GM23338 (cell line): ENCODE measurements at regions not wholly inside any gene's neighbourhood (a gene's known extent, or its start where the extent isn't known, plus 50 kb on each side); places are given as distances from the start of the nearest gene placed in this dataset.

ENCODE experiments used
- ATAC-seq: fragments of 200-7000 bp; cut with Tn5 transposase; 3 replicates; pipeline ENCODE4 v1.9.1; 2020
- DNase-seq: peaks from one replicate; pipeline ENCODE4 v3.0.0-alpha.2; 2015; ENCODE audit warnings: low spot score
- H2AFZ ChIP-seq: fragments of 200-600 bp; sonication (generic); 2 replicates; pipeline ENCODE4 v1.8.0; 2016; ENCODE audit warnings: antibody characterized with exemption, mild to moderate bottlenecking, moderate library complexity
- H3F3A ChIP-seq: fragments of 200-600 bp; sonication (generic); replicated peaks from 2 replicates; pipeline ENCODE4 v1.8.0; 2017; ENCODE audit warnings: antibody characterized with exemption, mixed run types, low read depth
- H3K27ac ChIP-seq: fragments of 200-600 bp; sonication (generic); 2 replicates; pipeline ENCODE4 v1.6.1; 2016; ENCODE audit warnings: low read depth
- H3K27me3 ChIP-seq: fragments of 200-600 bp; sonication (generic); 2 replicates; pipeline ENCODE4 v1.8.0; 2016; ENCODE audit warnings: mild to moderate bottlenecking, mixed run types, moderate library complexity; ENCODE audit not compliant: insufficient read depth
- H3K36me3 ChIP-seq: fragments of 200-600 bp; sonication (generic); 2 replicates; pipeline ENCODE4 v1.8.0; 2016; ENCODE audit warnings: mild to moderate bottlenecking; ENCODE audit not compliant: insufficient read depth
- H3K4me1 ChIP-seq: fragments of 200-600 bp; sonication (generic); 2 replicates; pipeline ENCODE4 v1.8.0; 2016; ENCODE audit warnings: mild to moderate bottlenecking, moderate library complexity; ENCODE audit not compliant: insufficient read depth
- H3K4me2 ChIP-seq: fragments of 200-600 bp; sonication (generic); 2 replicates; pipeline ENCODE4 v1.7.1; 2017; ENCODE audit warnings: mixed run types
- H3K4me3 ChIP-seq: fragments of 200-600 bp; sonication (generic); 2 replicates; pipeline ENCODE4 v1.6.1; 2016; ENCODE audit warnings: mixed run types
- H3K79me2 ChIP-seq: fragments of 200-600 bp; sonication (generic); replicated peaks from 2 replicates; pipeline ENCODE4 v1.8.0; 2017; ENCODE audit warnings: mild to moderate bottlenecking; ENCODE audit not compliant: insufficient read depth
- H3K9me2 ChIP-seq: fragments of 200-600 bp; sonication (generic); 2 replicates; pipeline ENCODE4 v1.8.0; 2017; ENCODE audit not compliant: insufficient read depth
- H4K20me1 ChIP-seq: fragments of 200-600 bp; sonication (generic); replicated peaks from 2 replicates; pipeline ENCODE4 v1.8.0; 2017; ENCODE audit warnings: mild to moderate bottlenecking; ENCODE audit not compliant: insufficient read depth
- H3K27ac Mint-ChIP-seq: 2 replicates; pipeline ENCODE4 v1.8.0; 2020; ENCODE audit warnings: inconsistent platforms, mild to moderate bottlenecking, moderate library complexity, mixed read lengths
- H3K27me3 Mint-ChIP-seq: 3 replicates; pipeline ENCODE4 v1.8.0; 2022; ENCODE audit warnings: low read depth, mild to moderate bottlenecking, moderate library complexity, mixed read lengths, inconsistent platforms; ENCODE audit not compliant: insufficient read depth, poor library complexity
- H3K36me3 Mint-ChIP-seq: 3 replicates; pipeline ENCODE4 v1.8.0; 2021; ENCODE audit warnings: low read depth, mild to moderate bottlenecking, inconsistent platforms, moderate library complexity, mixed read lengths
- H3K4me1 Mint-ChIP-seq: 3 replicates; pipeline ENCODE4 v1.8.0; 2020; ENCODE audit warnings: mild to moderate bottlenecking, inconsistent platforms, mixed read lengths
- H3K4me3 Mint-ChIP-seq: 3 replicates; pipeline ENCODE4 v1.8.0; 2021; ENCODE audit warnings: moderate library complexity, mild to moderate bottlenecking, inconsistent platforms, mixed read lengths
- H3K9me3 Mint-ChIP-seq: 3 replicates; pipeline ENCODE4 v1.8.0; 2020; ENCODE audit warnings: moderate library complexity, mild to moderate bottlenecking, inconsistent platforms, mixed read lengths
- CREB1 ChIP-seq: fragments of 250-450 bp; sonication (Bioruptor Pico); IDR thresholded peaks from 2 replicates; pipeline ENCODE4 v1.5.0; 2020; ENCODE audit warnings: low read depth, mild to moderate bottlenecking, moderate library complexity
- EZH2phosphoT487 ChIP-seq: fragments of 200-600 bp; sonication (generic); IDR thresholded peaks from one replicate; pipeline ENCODE4 v1.8.1; 2018; ENCODE audit warnings: antibody characterized with exemption; ENCODE audit not compliant: unreplicated experiment
- JUNB ChIP-seq: IDR thresholded peaks from one replicate; pipeline ENCODE4 v1.6.1; 2016; ENCODE audit warnings: antibody characterized with exemption; ENCODE audit not compliant: unreplicated experiment
- NANOG ChIP-seq: IDR thresholded peaks from 2 replicates; pipeline ENCODE4 v1.6.1; 2016; ENCODE audit warnings: antibody characterized with exemption, borderline replicate concordance
- STAT1 ChIP-seq: IDR thresholded peaks from one replicate; pipeline ENCODE4 v1.6.1; 2016; ENCODE audit warnings: antibody characterized with exemption; ENCODE audit not compliant: unreplicated experiment
- ZNF331 ChIP-seq: fragments of 250-450 bp; sonication (Bioruptor Pico); IDR thresholded peaks from 2 replicates; pipeline ENCODE4 v1.5.0; 2020; ENCODE audit warnings: low read depth, mild to moderate bottlenecking, moderate library complexity
- TF ChIP-seq, protein P1 (sequence below), 2 experiments: fragments of 200-600 bp in 1 of 2; sonication (generic) in 1 of 2; conservative IDR thresholded peaks; 2 replicates each; pipeline versions ENCODE4 v1.5.1 to v1.6.1; 2016 to 2017; ENCODE audit warnings: antibody characterized with exemption in 2 of 2, low read depth in 2 of 2, mild to moderate bottlenecking in 2 of 2, moderate library complexity in 1 of 2
- TF ChIP-seq, protein P2 (sequence below): fragments of 250-450 bp; sonication (Bioruptor Pico); IDR thresholded peaks from 2 replicates; pipeline ENCODE4 v1.5.0; 2020; ENCODE audit warnings: mild to moderate bottlenecking, moderate library complexity
- TF ChIP-seq, protein P3 (sequence below): IDR thresholded peaks from 2 replicates; pipeline ENCODE4 v1.6.1; 2016; ENCODE audit warnings: antibody characterized with exemption
- TF ChIP-seq, protein P4 (sequence below): IDR thresholded peaks from one replicate; pipeline ENCODE4 v1.6.1; 2018; ENCODE audit warnings: antibody characterized with exemption; ENCODE audit not compliant: unreplicated experiment

DNA sequence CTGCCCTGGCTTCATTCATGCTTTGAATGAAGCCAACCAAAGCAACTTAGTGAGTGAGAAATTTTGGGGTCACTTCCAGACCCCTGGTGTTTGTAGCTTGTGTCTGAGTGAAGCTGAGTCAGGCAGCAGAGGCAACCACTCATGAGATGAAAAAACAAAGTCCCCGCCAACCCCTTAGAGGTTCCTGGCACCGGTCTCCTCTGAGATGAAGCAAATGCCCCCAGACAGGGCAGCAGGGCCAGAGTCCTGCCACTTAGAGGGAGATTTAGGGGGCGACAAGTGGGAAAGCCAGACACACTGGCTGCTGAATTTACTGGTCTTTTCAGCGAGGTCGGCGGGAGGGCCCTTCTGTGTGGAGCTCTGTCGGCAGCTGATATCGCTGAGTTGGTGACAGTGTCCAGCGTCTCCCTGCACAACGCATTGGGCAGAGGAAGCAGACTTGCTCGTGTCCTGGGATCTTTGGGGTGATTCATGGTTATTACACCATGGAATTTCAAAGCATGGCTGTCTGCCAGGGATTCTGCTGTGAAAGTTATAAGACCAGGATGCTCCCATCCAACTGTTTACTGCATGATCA, 482.6 kb downstream of the MIAT start:
- Mint-ChIP-seq H3K9me3 (no peaks in the 10 kb centered on the region; the same call in 1 of the 3 replicates), H3K4me3 (no peak overlapping the region), H3K4me1 (peaks cover 2% of the 10 kb centered on the region; the same call in 1 of the 3 replicates), H3K36me3 (peaks cover 2% of the 10 kb centered on the region; the same call in 1 of the 3 replicates), H3K27me3 (peaks cover 2% of the 10 kb centered on the region), H3K27ac (no peak overlapping the region)
- Histone ChIP-seq H3K27ac (no peak overlapping the region), H3K4me1 (no peaks in the 10 kb centered on the region), H3F3A (no peaks in the 10 kb centered on the region), H3K36me3 (no peaks in the 10 kb centered on the region), H4K20me1 (no peaks in the 10 kb centered on the region), H3K79me2 (no peaks in the 10 kb centered on the region), H3K9me2 (no peaks in the 10 kb centered on the region), H3K27me3 (no peaks in the 10 kb centered on the region), H3K4me3 (no peak overlapping the region), H2AFZ (no peak overlapping the region), H3K4me2 (no peak overlapping the region)
- TF ChIP-seq JUNB = no peak
- TF ChIP-seq CREB1 = no peak
- TF ChIP-seq, protein P1, sequence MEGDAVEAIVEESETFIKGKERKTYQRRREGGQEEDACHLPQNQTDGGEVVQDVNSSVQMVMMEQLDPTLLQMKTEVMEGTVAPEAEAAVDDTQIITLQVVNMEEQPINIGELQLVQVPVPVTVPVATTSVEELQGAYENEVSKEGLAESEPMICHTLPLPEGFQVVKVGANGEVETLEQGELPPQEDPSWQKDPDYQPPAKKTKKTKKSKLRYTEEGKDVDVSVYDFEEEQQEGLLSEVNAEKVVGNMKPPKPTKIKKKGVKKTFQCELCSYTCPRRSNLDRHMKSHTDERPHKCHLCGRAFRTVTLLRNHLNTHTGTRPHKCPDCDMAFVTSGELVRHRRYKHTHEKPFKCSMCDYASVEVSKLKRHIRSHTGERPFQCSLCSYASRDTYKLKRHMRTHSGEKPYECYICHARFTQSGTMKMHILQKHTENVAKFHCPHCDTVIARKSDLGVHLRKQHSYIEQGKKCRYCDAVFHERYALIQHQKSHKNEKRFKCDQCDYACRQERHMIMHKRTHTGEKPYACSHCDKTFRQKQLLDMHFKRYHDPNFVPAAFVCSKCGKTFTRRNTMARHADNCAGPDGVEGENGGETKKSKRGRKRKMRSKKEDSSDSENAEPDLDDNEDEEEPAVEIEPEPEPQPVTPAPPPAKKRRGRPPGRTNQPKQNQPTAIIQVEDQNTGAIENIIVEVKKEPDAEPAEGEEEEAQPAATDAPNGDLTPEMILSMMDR (conservative IDR thresholded peaks at IDR 0.05; ENCODE audit: low read depth in 2 of 2) = no peak
- no peak for TF ChIP-seq EZH2phosphoT487
- no peak for TF ChIP-seq STAT1
- TF ChIP-seq, protein P2, sequence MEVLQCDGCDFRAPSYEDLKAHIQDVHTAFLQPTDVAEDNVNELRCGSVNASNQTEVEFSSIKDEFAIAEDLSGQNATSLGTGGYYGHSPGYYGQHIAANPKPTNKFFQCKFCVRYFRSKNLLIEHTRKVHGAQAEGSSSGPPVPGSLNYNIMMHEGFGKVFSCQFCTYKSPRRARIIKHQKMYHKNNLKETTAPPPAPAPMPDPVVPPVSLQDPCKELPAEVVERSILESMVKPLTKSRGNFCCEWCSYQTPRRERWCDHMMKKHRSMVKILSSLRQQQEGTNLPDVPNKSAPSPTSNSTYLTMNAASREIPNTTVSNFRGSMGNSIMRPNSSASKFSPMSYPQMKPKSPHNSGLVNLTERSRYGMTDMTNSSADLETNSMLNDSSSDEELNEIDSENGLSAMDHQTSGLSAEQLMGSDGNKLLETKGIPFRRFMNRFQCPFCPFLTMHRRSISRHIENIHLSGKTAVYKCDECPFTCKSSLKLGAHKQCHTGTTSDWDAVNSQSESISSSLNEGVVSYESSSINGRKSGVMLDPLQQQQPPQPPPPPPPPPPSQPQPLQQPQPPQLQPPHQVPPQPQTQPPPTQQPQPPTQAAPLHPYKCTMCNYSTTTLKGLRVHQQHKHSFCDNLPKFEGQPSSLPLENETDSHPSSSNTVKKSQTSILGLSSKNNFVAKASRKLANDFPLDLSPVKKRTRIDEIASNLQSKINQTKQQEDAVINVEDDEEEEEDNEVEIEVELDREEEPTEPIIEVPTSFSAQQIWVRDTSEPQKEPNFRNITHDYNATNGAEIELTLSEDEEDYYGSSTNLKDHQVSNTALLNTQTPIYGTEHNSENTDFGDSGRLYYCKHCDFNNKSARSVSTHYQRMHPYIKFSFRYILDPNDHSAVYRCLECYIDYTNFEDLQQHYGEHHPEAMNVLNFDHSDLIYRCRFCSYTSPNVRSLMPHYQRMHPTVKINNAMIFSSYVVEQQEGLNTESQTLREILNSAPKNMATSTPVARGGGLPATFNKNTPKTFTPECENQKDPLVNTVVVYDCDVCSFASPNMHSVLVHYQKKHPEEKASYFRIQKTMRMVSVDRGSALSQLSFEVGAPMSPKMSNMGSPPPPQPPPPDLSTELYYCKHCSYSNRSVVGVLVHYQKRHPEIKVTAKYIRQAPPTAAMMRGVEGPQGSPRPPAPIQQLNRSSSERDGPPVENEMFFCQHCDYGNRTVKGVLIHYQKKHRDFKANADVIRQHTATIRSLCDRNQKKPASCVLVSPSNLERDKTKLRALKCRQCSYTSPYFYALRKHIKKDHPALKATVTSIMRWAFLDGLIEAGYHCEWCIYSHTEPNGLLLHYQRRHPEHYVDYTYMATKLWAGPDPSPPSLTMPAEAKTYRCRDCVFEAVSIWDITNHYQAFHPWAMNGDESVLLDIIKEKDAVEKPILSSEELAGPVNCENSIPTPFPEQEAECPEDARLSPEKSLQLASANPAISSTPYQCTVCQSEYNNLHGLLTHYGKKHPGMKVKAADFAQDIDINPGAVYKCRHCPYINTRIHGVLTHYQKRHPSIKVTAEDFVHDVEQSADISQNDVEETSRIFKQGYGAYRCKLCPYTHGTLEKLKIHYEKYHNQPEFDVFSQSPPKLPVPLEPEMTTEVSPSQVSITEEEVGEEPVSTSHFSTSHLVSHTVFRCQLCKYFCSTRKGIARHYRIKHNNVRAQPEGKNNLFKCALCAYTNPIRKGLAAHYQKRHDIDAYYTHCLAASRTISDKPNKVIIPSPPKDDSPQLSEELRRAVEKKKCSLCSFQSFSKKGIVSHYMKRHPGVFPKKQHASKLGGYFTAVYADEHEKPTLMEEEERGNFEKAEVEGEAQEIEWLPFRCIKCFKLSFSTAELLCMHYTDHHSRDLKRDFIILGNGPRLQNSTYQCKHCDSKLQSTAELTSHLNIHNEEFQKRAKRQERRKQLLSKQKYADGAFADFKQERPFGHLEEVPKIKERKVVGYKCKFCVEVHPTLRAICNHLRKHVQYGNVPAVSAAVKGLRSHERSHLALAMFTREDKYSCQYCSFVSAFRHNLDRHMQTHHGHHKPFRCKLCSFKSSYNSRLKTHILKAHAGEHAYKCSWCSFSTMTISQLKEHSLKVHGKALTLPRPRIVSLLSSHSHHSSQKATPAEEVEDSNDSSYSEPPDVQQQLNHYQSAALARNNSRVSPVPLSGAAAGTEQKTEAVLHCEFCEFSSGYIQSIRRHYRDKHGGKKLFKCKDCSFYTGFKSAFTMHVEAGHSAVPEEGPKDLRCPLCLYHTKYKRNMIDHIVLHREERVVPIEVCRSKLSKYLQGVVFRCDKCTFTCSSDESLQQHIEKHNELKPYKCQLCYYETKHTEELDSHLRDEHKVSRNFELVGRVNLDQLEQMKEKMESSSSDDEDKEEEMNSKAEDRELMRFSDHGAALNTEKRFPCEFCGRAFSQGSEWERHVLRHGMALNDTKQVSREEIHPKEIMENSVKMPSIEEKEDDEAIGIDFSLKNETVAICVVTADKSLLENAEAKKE = no peak
- TF ChIP-seq NANOG = no peak
- TF ChIP-seq, protein P3, sequence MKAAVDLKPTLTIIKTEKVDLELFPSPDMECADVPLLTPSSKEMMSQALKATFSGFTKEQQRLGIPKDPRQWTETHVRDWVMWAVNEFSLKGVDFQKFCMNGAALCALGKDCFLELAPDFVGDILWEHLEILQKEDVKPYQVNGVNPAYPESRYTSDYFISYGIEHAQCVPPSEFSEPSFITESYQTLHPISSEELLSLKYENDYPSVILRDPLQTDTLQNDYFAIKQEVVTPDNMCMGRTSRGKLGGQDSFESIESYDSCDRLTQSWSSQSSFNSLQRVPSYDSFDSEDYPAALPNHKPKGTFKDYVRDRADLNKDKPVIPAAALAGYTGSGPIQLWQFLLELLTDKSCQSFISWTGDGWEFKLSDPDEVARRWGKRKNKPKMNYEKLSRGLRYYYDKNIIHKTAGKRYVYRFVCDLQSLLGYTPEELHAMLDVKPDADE = no peak
- TF ChIP-seq ZNF331 = no peak
- TF ChIP-seq, protein P4, sequence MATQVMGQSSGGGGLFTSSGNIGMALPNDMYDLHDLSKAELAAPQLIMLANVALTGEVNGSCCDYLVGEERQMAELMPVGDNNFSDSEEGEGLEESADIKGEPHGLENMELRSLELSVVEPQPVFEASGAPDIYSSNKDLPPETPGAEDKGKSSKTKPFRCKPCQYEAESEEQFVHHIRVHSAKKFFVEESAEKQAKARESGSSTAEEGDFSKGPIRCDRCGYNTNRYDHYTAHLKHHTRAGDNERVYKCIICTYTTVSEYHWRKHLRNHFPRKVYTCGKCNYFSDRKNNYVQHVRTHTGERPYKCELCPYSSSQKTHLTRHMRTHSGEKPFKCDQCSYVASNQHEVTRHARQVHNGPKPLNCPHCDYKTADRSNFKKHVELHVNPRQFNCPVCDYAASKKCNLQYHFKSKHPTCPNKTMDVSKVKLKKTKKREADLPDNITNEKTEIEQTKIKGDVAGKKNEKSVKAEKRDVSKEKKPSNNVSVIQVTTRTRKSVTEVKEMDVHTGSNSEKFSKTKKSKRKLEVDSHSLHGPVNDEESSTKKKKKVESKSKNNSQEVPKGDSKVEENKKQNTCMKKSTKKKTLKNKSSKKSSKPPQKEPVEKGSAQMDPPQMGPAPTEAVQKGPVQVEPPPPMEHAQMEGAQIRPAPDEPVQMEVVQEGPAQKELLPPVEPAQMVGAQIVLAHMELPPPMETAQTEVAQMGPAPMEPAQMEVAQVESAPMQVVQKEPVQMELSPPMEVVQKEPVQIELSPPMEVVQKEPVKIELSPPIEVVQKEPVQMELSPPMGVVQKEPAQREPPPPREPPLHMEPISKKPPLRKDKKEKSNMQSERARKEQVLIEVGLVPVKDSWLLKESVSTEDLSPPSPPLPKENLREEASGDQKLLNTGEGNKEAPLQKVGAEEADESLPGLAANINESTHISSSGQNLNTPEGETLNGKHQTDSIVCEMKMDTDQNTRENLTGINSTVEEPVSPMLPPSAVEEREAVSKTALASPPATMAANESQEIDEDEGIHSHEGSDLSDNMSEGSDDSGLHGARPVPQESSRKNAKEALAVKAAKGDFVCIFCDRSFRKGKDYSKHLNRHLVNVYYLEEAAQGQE = no peak
- no peak for ATAC-seq
- no peak for DNase-seq
